IPS-15b (cell line): ENCODE measurements at regions not wholly inside any gene's neighbourhood (a gene's known extent, or its start where the extent isn't known, plus 50 kb on each side); places are given as distances from the start of the nearest gene placed in this dataset.

ENCODE experiments used
- H3K27me3 ChIP-seq: one replicate; pipeline ENCODE4 v1.6.1; 2013; ENCODE audit warnings: low read length; ENCODE audit not compliant: control insufficient read depth, insufficient read depth
- H3K36me3 ChIP-seq: one replicate; pipeline ENCODE4 v1.6.1; 2013; ENCODE audit warnings: low read length; ENCODE audit not compliant: control insufficient read depth, insufficient read depth
- H3K4me1 ChIP-seq: one replicate; pipeline ENCODE4 v1.6.1; 2013; ENCODE audit warnings: mild to moderate bottlenecking, low read length; ENCODE audit not compliant: control insufficient read depth, insufficient read depth
- H3K4me3 ChIP-seq: one replicate; pipeline ENCODE4 v1.5.1; 2013; ENCODE audit warnings: low read depth, low read length
- H3K9ac ChIP-seq: one replicate; pipeline ENCODE4 v1.6.1; 2013; ENCODE audit warnings: low read depth, mild to moderate bottlenecking, low read length
- H3K9me3 ChIP-seq: one replicate; pipeline ENCODE4 v1.6.1; 2013; ENCODE audit warnings: mild to moderate bottlenecking, low read length; ENCODE audit not compliant: control insufficient read depth, insufficient read depth

GRCh38 chr7:36016648-36017047, 136.4 kb upstream of the EEPD1 start:
- H3K9me3 ChIP-seq = no peaks in the 10 kb centered on the region
- H3K4me3 ChIP-seq = no peak overlapping the region
- H3K4me1 ChIP-seq = no peaks in the 10 kb centered on the region
- H3K27me3 ChIP-seq = no peaks in the 10 kb centered on the region
- no peaks in the 10 kb centered on the region for H3K36me3 ChIP-seq
- no peak overlapping the region for H3K9ac ChIP-seq

GRCh38 chr7:36017111-36017510, 135.9 kb upstream of the EEPD1 start:
- Histone ChIP-seq H3K4me3 (no peak overlapping the region), H3K9me3 (no peaks in the 10 kb centered on the region), H3K4me1 (no peaks in the 10 kb centered on the region), H3K27me3 (no peaks in the 10 kb centered on the region), H3K36me3 (no peaks in the 10 kb centered on the region), H3K9ac (no peak overlapping the region)

GRCh38 chr7:36018816-36019484, 134.1 kb upstream of the EEPD1 start:
- H3K27me3 ChIP-seq = no peaks in the 10 kb centered on the region
- no peaks in the 10 kb centered on the region for H3K36me3 ChIP-seq
- no peak overlapping the region for H3K4me3 ChIP-seq
- H3K9ac ChIP-seq = no peak overlapping the region
- H3K9me3 ChIP-seq = no peaks in the 10 kb centered on the region
- H3K4me1 ChIP-seq = no peaks in the 10 kb centered on the region

GRCh38 chr7:36019538-36019937, 133.5 kb upstream of the EEPD1 start:
- H3K4me3 ChIP-seq = no peak overlapping the region
- H3K4me1 ChIP-seq = no peaks in the 10 kb centered on the region
- H3K9ac ChIP-seq = no peak overlapping the region
- no peaks in the 10 kb centered on the region for H3K36me3 ChIP-seq
- H3K9me3 ChIP-seq = no peaks in the 10 kb centered on the region
- no peaks in the 10 kb centered on the region for H3K27me3 ChIP-seq

GRCh38 chr7:36019980-36020379, 133.1 kb upstream of the EEPD1 start:
- no peaks in the 10 kb centered on the region for H3K36me3 ChIP-seq
- no peaks in the 10 kb centered on the region for H3K27me3 ChIP-seq
- no peaks in the 10 kb centered on the region for H3K4me1 ChIP-seq
- no peak overlapping the region for H3K4me3 ChIP-seq
- H3K9ac ChIP-seq = no peak overlapping the region
- H3K9me3 ChIP-seq = no peaks in the 10 kb centered on the region

- Histone ChIP-seq H3K4me1 (no peaks in the 10 kb centered on the region), H3K9me3 (no peaks in the 10 kb centered on the region), H3K9ac (no peak overlapping the region), H3K36me3 (no peaks in the 10 kb centered on the region), H3K4me3 (no peak overlapping the region), H3K27me3 (no peaks in the 10 kb centered on the region)
Observed at GRCh38 chr7:36021367-36021766, 131.7 kb upstream of the EEPD1 start.

GRCh38 chr7:36021917-36022550, 131.0 kb upstream of the EEPD1 start:
- no peaks in the 10 kb centered on the region for H3K27me3 ChIP-seq
- no peak overlapping the region for H3K9ac ChIP-seq
- H3K4me3 ChIP-seq = no peak overlapping the region
- no peaks in the 10 kb centered on the region for H3K4me1 ChIP-seq
- H3K9me3 ChIP-seq = no peaks in the 10 kb centered on the region
- H3K36me3 ChIP-seq = no peaks in the 10 kb centered on the region

GRCh38 chr7:36023033-36023560, 130.0 kb upstream of the EEPD1 start:
- Histone ChIP-seq H3K9ac (no peak overlapping the region), H3K9me3 (no peaks in the 10 kb centered on the region), H3K4me3 (no peak overlapping the region), H3K4me1 (no peaks in the 10 kb centered on the region), H3K36me3 (no peaks in the 10 kb centered on the region), H3K27me3 (no peaks in the 10 kb centered on the region)

GRCh38 chr7:36025190-36025589, 127.9 kb upstream of the EEPD1 start:
- H3K9me3 ChIP-seq = no peaks in the 10 kb centered on the region
- H3K9ac ChIP-seq = no peak overlapping the region
- no peak overlapping the region for H3K4me3 ChIP-seq
- no peaks in the 10 kb centered on the region for H3K4me1 ChIP-seq
- no peaks in the 10 kb centered on the region for H3K27me3 ChIP-seq
- H3K36me3 ChIP-seq = no peaks in the 10 kb centered on the region

GRCh38 chr7:36029311-36029710, 123.7 kb upstream of the EEPD1 start:
- H3K9ac ChIP-seq = no peak overlapping the region
- H3K4me3 ChIP-seq = no peak overlapping the region
- H3K9me3 ChIP-seq = no peaks in the 10 kb centered on the region
- H3K27me3 ChIP-seq = peaks cover 2% of the 10 kb centered on the region
- H3K36me3 ChIP-seq = no peaks in the 10 kb centered on the region
- no peaks in the 10 kb centered on the region for H3K4me1 ChIP-seq

- Histone ChIP-seq H3K4me1 (no peaks in the 10 kb centered on the region), H3K36me3 (no peaks in the 10 kb centered on the region), H3K27me3 (peaks cover 2% of the 10 kb centered on the region), H3K9me3 (no peaks in the 10 kb centered on the region), H3K4me3 (no peak overlapping the region), H3K9ac (no peak overlapping the region)
Observed at GRCh38 chr7:36029853-36030515, 123.1 kb upstream of the EEPD1 start.

- no peaks in the 10 kb centered on the region for H3K9me3 ChIP-seq
- H3K4me3 ChIP-seq = no peak overlapping the region
- peaks cover 2% of the 10 kb centered on the region for H3K27me3 ChIP-seq
- H3K4me1 ChIP-seq = no peaks in the 10 kb centered on the region
- H3K9ac ChIP-seq = no peak overlapping the region
- no peaks in the 10 kb centered on the region for H3K36me3 ChIP-seq
Observed at GRCh38 chr7:36032361-36032818, 120.7 kb upstream of the EEPD1 start.
